ENCODE measurements at regions not wholly inside any gene's neighbourhood (a gene's known extent, or its start where the extent isn't known, plus 50 kb on each side); places are given as distances from the start of the nearest gene placed in this dataset.

DNA sequence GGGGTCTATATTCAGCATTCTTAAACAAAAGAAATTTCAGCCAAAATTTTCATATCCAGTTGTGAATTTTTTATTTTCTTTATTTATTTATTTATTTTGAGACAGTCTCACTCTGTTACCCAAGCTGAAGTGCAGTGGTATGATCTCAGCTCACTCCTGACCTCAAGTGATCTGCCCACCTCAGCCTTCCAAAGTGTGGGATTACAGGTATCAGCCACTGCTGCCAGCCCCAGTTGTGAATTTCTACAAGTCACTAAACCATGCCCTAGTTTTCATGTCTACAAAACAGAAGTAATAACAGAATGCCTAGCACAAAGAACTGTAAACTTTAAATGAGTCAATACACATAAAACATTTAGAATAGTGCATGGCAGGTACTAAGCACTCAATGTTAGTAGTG lies 254.2 kb downstream of the C12orf50 start:
- Histone ChIP-seq H3K4me3 (replicated peaks in 1 of 3; ENCODE audit: insufficient read depth in 1 of 3, low read depth in 1 of 3, low read length in 3 of 3) (no peak overlapping the region), H4K20me1 (replicated peaks; ENCODE audit: control insufficient read depth, extremely low read depth, insufficient read depth, low read length) (no peaks in the 10 kb centered on the region), H3K9me3 (replicated peaks; ENCODE audit: control insufficient read depth, insufficient read depth, low read length) (no peaks in the 10 kb centered on the region), H3K79me2 (ENCODE audit: control insufficient read depth, insufficient read depth, low read length) (no peaks in the 10 kb centered on the region), H3K27ac (ENCODE audit: insufficient read depth, low read depth, low read length) (no peak overlapping the region), H3K4me1 (ENCODE audit: control insufficient read depth, extremely low read depth, insufficient read depth, low read length) (no peaks in the 10 kb centered on the region), H2AFZ (ENCODE audit: low read depth, low read length) (no peak overlapping the region), H3K4me2 (ENCODE audit: insufficient read depth, low read length) (no peak overlapping the region), H3K36me3 (ENCODE audit: control insufficient read depth in 2 of 2, extremely low read depth in 1 of 2, insufficient read depth in 2 of 2, low read length in 2 of 2) (no peaks in the 10 kb centered on the region), H3K27me3 (ENCODE audit: control insufficient read depth in 2 of 2, insufficient read depth in 2 of 2, low read length in 2 of 2) (peaks cover 0 to 2% of the 10 kb centered on the region in 2 experiments), H3K9me1 (replicated peaks; ENCODE audit: control insufficient read depth, extremely low read depth, insufficient read depth, low read length) (no peaks in the 10 kb centered on the region), H3K9ac (replicated peaks; ENCODE audit: extremely low read depth, insufficient read depth, low read length) (no peak overlapping the region)
- no peak for TF ChIP-seq POLR2A (IDR thresholded peaks at IDR 0.05; ENCODE audit: low read depth, low read length)
- TF ChIP-seq, protein P1, sequence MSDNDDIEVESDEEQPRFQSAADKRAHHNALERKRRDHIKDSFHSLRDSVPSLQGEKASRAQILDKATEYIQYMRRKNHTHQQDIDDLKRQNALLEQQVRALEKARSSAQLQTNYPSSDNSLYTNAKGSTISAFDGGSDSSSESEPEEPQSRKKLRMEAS (IDR thresholded peaks at IDR 0.05; ENCODE audit: insufficient read depth, insufficient read length): no peak
- no peak for TF ChIP-seq POLR2AphosphoS5 (IDR thresholded peaks at IDR 0.05; ENCODE audit: insufficient read depth, low read depth, low read length)
- no peak for TF ChIP-seq MYC (IDR thresholded peaks at IDR 0.05; ENCODE audit: low read depth, low read length)
- no peak for TF ChIP-seq EZH2 (IDR thresholded peaks at IDR 0.05; ENCODE audit: borderline replicate concordance, low read depth, low read length, severe bottlenecking)
- TF ChIP-seq, protein P2, sequence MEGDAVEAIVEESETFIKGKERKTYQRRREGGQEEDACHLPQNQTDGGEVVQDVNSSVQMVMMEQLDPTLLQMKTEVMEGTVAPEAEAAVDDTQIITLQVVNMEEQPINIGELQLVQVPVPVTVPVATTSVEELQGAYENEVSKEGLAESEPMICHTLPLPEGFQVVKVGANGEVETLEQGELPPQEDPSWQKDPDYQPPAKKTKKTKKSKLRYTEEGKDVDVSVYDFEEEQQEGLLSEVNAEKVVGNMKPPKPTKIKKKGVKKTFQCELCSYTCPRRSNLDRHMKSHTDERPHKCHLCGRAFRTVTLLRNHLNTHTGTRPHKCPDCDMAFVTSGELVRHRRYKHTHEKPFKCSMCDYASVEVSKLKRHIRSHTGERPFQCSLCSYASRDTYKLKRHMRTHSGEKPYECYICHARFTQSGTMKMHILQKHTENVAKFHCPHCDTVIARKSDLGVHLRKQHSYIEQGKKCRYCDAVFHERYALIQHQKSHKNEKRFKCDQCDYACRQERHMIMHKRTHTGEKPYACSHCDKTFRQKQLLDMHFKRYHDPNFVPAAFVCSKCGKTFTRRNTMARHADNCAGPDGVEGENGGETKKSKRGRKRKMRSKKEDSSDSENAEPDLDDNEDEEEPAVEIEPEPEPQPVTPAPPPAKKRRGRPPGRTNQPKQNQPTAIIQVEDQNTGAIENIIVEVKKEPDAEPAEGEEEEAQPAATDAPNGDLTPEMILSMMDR (IDR thresholded peaks at IDR 0.05; ENCODE audit: extremely low read depth in 1 of 2, insufficient read depth in 1 of 2, low read depth in 1 of 2, low read length in 2 of 2): no peak
- TF ChIP-seq GATA2 (IDR thresholded peaks at IDR 0.05; ENCODE audit: insufficient read depth, insufficient read length, low read depth, low read length): no peak
- no peak for TF ChIP-seq FOS (IDR thresholded peaks at IDR 0.05; ENCODE audit: borderline replicate concordance, insufficient read depth, low read length)
- TF ChIP-seq JUN (IDR thresholded peaks at IDR 0.05; ENCODE audit: borderline replicate concordance, insufficient read depth, insufficient read length, low read depth): no peak
- POLR2A ChIA-PET: no interaction called here
- FAIRE-seq: no peak
- CTCF ChIA-PET: no interaction called here
- DNase-seq (ENCODE audit: low read depth, low spot score): no peak
- no TSS peak for BruUV-seq (replicated peaks)
- intact Hi-C loops (cut with micrococcal nuclease): no loop called here
- dilution Hi-C loops (cut with MboI; ENCODE audit: extremely low pct_ligation_motif_present, low sequenced_read_pairs): no loop called here

Data from endothelial cell of umbilical vein (primary cell).